ENCODE measurements at regions not wholly inside any gene's neighbourhood (a gene's known extent, or its start where the extent isn't known, plus 50 kb on each side); places are given as distances from the start of the nearest gene placed in this dataset.
"Not testable (repeated sequence)": the region's sequence is repeated elsewhere in the genome, so short reads cannot be mapped to it uniquely, and the experiment has no call there.

GRCh38 chr10:50999163-50999562, 75.1 kb upstream of the PRKG1 start:
- no peak for DNase-seq (ENCODE audit: low spot score)

GRCh38 chr10:51000164-51000563, 74.1 kb upstream of the PRKG1 start:
- DNase-seq (ENCODE audit: low spot score), result no peak

- DNase-seq (ENCODE audit: low spot score), result no peak
Measured at GRCh38 chr10:51000976-51001375, 73.3 kb upstream of the PRKG1 start.

GRCh38 chr10:51001587-51001986, 72.7 kb upstream of the PRKG1 start:
- DNase-seq (ENCODE audit: low spot score), result peak; percentile 37

- no peak for DNase-seq (ENCODE audit: low spot score)
Measured at GRCh38 chr10:51002469-51002868, 71.8 kb upstream of the PRKG1 start.

GRCh38 chr10:51004776-51005175, 69.5 kb upstream of the PRKG1 start:
- no peak for DNase-seq (ENCODE audit: low spot score)

- no peak for DNase-seq (ENCODE audit: low spot score)
Measured at GRCh38 chr10:51005551-51005950, 68.7 kb upstream of the PRKG1 start.

GRCh38 chr10:51006686-51007085, 67.6 kb upstream of the PRKG1 start:
- no peak for DNase-seq (ENCODE audit: low spot score)

- DNase-seq (ENCODE audit: low spot score), result no peak
Measured at GRCh38 chr10:51007781-51008180, 66.5 kb upstream of the PRKG1 start.

- DNase-seq (ENCODE audit: low spot score), result no peak
Measured at GRCh38 chr10:51008346-51008745, 65.9 kb upstream of the PRKG1 start.

GRCh38 chr10:51010977-51011376, 63.3 kb upstream of the PRKG1 start:
- DNase-seq (ENCODE audit: low spot score), result no peak

GRCh38 chr10:51012073-51012472, 62.2 kb upstream of the PRKG1 start:
- DNase-seq (ENCODE audit: low spot score), result no peak

- DNase-seq (ENCODE audit: low spot score), result no peak
Measured at GRCh38 chr10:51014680-51015389, 59.5 kb upstream of the PRKG1 start.

GRCh38 chr10:51015390-51015754, 58.9 kb upstream of the PRKG1 start:
- not testable (repeated sequence) for DNase-seq (ENCODE audit: low spot score)

- no peak for DNase-seq (ENCODE audit: low spot score)
Measured at GRCh38 chr10:51020200-51020599, 54.1 kb upstream of the PRKG1 start.

GRCh38 chr10:51022933-51023585, 51.2 kb upstream of the PRKG1 start:
- DNase-seq (ENCODE audit: low spot score), result no peak

GRCh38 chr10:51023636-51024035, 50.7 kb upstream of the PRKG1 start:
- no peak for DNase-seq (ENCODE audit: low spot score)

Data from LoVo (cell line).